ENCODE measurements at regions not wholly inside any gene's neighbourhood (a gene's known extent, or its start where the extent isn't known, plus 50 kb on each side); places are given as distances from the start of the nearest gene placed in this dataset.

GRCh38 chr16:82366462-82366861, 196.4 kb upstream of the MPHOSPH6 start (continued):
- TF ChIP-seq, protein P1, sequence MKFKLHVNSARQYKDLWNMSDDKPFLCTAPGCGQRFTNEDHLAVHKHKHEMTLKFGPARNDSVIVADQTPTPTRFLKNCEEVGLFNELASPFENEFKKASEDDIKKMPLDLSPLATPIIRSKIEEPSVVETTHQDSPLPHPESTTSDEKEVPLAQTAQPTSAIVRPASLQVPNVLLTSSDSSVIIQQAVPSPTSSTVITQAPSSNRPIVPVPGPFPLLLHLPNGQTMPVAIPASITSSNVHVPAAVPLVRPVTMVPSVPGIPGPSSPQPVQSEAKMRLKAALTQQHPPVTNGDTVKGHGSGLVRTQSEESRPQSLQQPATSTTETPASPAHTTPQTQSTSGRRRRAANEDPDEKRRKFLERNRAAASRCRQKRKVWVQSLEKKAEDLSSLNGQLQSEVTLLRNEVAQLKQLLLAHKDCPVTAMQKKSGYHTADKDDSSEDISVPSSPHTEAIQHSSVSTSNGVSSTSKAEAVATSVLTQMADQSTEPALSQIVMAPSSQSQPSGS (IDR thresholded peaks at IDR 0.05; ENCODE audit: low read length), result no peak
- TF ChIP-seq NFYB (IDR thresholded peaks at IDR 0.05; ENCODE audit: insufficient read depth, low read depth, low read length) (no peak), STAT1 (conservative IDR thresholded peaks at IDR 0.05) (no peak), TBL1XR1 (IDR thresholded peaks at IDR 0.05; ENCODE audit: low read depth, low read length) (no peak)

- BruUV-seq (replicated peaks), result no TSS peak
- ATAC-seq (no peak), FAIRE-seq (no peak), DNase-seq (ENCODE audit: low read depth, low spot score) (no peak)
- Histone ChIP-seq H3K27me3 (replicated peaks in 1 of 2; ENCODE audit: control insufficient read depth in 2 of 2, insufficient read depth in 2 of 2, low read length in 1 of 2) (no peaks in the 10 kb centered on the region; a peak in 1 of 4 replicates), H3K4me1 (ENCODE audit: control insufficient read depth, insufficient read depth, low read length) (no peaks in the 10 kb centered on the region), H2AFZ (ENCODE audit: control insufficient read depth, low read depth, low read length) (no peak overlapping the region), H3K36me3 (ENCODE audit: control insufficient read depth in 2 of 2, insufficient read depth in 2 of 2, low read length in 1 of 2) (no peaks in the 10 kb centered on the region), H3K4me3 (no peak overlapping the region), H3K9ac (ENCODE audit: control insufficient read depth, insufficient read depth, low read length) (no peak overlapping the region), H3K27ac (ENCODE audit: control insufficient read depth, insufficient read depth) (no peak overlapping the region), H3K4me2 (ENCODE audit: control insufficient read depth, insufficient read depth) (no peak overlapping the region), H3K9me3 (replicated peaks; ENCODE audit: control insufficient read depth, insufficient read depth, low read length) (no peaks in the 10 kb centered on the region), H3K79me2 (ENCODE audit: control insufficient read depth, insufficient read depth, low read length) (no peaks in the 10 kb centered on the region), H4K20me1 (ENCODE audit: control insufficient read depth, insufficient read depth) (no peaks in the 10 kb centered on the region)
- POLR2A ChIA-PET, result no interaction called here
- RAD21 ChIA-PET (ENCODE audit: unreplicated experiment), result no interaction called here
- CTCF ChIA-PET, result no interaction called here
- intact Hi-C loops (cut with micrococcal nuclease; ENCODE audit: unreplicated experiment), result no loop called here
- in situ Hi-C loops (cut with MboI), result no loop called here
- SMC1A ChIA-PET (ENCODE audit: uncharacterized antibody, unreplicated experiment), result no interaction called here
- TF ChIP-seq ZNF384 (IDR thresholded peaks at IDR 0.05; ENCODE audit: borderline replicate concordance, low read depth, low read length) (no peak), MTA3 (IDR thresholded peaks at IDR 0.05; ENCODE audit: borderline replicate concordance, low read length) (no peak), RAD51 (IDR thresholded peaks at IDR 0.05) (no peak), CEBPB (IDR thresholded peaks at IDR 0.05; ENCODE audit: borderline replicate concordance in 1 of 2, low read depth in 2 of 2, low read length in 2 of 2) (no peak), NFYA (IDR thresholded peaks at IDR 0.05; ENCODE audit: borderline replicate concordance, low read depth, low read length) (no peak), SRF (IDR thresholded peaks at IDR 0.05; ENCODE audit: low read depth in 2 of 2, low read length in 2 of 2) (no peak), SKIL (IDR thresholded peaks at IDR 0.05; ENCODE audit: low read depth, poor library complexity, severe bottlenecking) (no peak)
- 2% methylated on average over 2 of the region's 2 CpGs for WGBS (ENCODE audit: insufficient coverage, insufficient replicate concordance, low lambda C conversion rate, missing lambda C conversion rate)
Observed at GRCh38 chr16:82364690-82365089, 194.7 kb upstream of the MPHOSPH6 start.

Measured in GM12878 (cell line).